Neural crest cell (in vitro differentiated cells): ENCODE measurements at regions not wholly inside any gene's neighbourhood (a gene's known extent, or its start where the extent isn't known, plus 50 kb on each side); places are given as distances from the start of the nearest gene placed in this dataset.
"Not testable (repeated sequence)": the region's sequence is repeated elsewhere in the genome, so short reads cannot be mapped to it uniquely, and the experiment has no call there.

Experiments used
- DNase-seq: peaks from one replicate; pipeline ENCODE4 v3.0.0; 2021; ENCODE audit warnings: low read depth, mixed read lengths, low spot score
- H3K27ac Mint-ChIP-seq: one replicate; pipeline ENCODE4 v1.8.0; 2021; ENCODE audit warnings: mild to moderate bottlenecking, mixed read lengths; ENCODE audit not compliant: unreplicated experiment
- H3K27me3 Mint-ChIP-seq: 2 replicates; pipeline ENCODE4 v1.8.0; 2021; ENCODE audit warnings: low read depth, mild to moderate bottlenecking, mixed read lengths
- H3K36me3 Mint-ChIP-seq: 2 replicates; pipeline ENCODE4 v1.8.0; 2021; ENCODE audit warnings: low read depth, mild to moderate bottlenecking, mixed read lengths
- H3K4me1 Mint-ChIP-seq: 2 replicates; pipeline ENCODE4 v1.8.0; 2021; ENCODE audit warnings: mixed read lengths
- H3K4me3 Mint-ChIP-seq: one replicate; pipeline ENCODE4 v1.8.0; 2021; ENCODE audit warnings: mild to moderate bottlenecking, mixed read lengths
- H3K9me3 Mint-ChIP-seq: 2 replicates; pipeline ENCODE4 v1.8.0; 2021; ENCODE audit warnings: mixed read lengths
- CTCF ChIP-seq: fragments of 200-600 bp; sonication (generic); conservative IDR thresholded peaks from 2 replicates; pipeline ENCODE4 v1.5.0; 2021; ENCODE audit warnings: antibody characterized with exemption, mild to moderate bottlenecking

DNA sequence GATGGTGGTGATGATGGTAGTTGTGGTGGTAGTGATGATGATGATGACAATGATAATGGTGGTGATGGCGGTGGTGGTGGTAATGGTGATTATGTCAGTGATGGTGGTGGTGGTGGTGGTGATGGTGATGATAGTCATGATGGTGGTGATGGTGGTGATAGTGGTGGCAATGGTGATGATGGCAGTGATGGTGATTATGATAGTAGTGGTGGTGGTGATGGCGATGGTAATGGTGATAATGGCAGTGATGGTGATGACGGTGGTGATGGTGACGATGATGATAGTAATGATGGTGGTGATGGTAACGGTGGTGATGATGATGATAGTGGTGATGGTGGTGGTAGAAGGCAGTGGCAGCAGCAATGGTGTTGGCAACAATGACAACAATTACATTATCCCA is 55.3 kb downstream of the RBFOX3 start:
- H3K27me3 Mint-ChIP-seq: no peaks in the 10 kb centered on the region
- no peak for DNase-seq
- no peak for TF ChIP-seq CTCF
- peaks cover 6% of the 10 kb centered on the region for H3K4me1 Mint-ChIP-seq
- peaks cover 5% of the 10 kb centered on the region for H3K36me3 Mint-ChIP-seq
- H3K4me3 Mint-ChIP-seq: no peak overlapping the region
- H3K9me3 Mint-ChIP-seq: peaks cover 14% of the 10 kb centered on the region
- no peak overlapping the region for H3K27ac Mint-ChIP-seq

DNA sequence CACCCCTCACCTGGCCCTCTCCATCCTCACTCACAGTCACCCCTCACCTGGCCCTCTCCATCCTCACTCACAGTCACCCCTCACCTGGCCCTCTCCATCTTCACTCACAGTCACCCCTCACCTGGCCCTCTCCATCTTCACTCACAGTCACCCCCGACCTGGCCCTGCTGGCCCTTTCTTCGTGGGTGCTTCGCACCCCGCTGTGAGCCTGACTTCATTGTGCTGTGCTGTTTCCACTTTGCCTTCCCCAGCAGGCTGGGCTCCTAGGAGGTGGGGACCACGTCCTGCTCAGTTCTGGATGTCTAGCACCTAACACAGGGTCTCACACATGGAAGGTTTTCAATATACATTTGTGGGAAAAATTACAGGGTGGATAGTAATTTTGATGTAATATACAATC is 56.5 kb downstream of the RBFOX3 start:
- H3K27ac Mint-ChIP-seq, H3K4me3 Mint-ChIP-seq, H3K36me3 Mint-ChIP-seq, H3K27me3 Mint-ChIP-seq, DNase-seq: not testable (repeated sequence)
- peaks cover 19% of the 10 kb centered on the region for H3K9me3 Mint-ChIP-seq
- peaks cover 11% of the 10 kb centered on the region for H3K4me1 Mint-ChIP-seq

DNA sequence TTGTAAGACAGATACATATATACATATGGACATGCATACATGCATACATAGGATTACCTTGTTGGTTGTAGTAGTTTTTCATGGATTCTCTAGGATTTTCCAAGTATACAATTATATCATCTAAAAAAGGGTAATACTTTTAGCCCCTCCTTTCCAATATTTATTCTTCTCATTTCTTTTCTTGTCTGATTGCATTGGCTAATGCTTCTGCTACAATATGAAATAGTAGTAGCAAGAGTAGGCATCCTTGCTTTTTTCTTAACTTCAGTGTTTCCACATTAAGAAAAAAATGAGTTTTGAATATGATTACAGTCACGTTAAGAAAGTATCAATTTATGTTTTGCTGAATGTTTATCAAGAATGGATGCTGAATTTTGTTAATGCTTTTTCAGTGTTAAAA is 58.0 kb downstream of the RBFOX3 start:
- peaks cover 19% of the 10 kb centered on the region for H3K9me3 Mint-ChIP-seq
- no peak for DNase-seq
- TF ChIP-seq CTCF: no peak
- no peak overlapping the region for H3K27ac Mint-ChIP-seq
- H3K4me1 Mint-ChIP-seq: peaks cover 12% of the 10 kb centered on the region
- H3K36me3 Mint-ChIP-seq: peaks cover 5% of the 10 kb centered on the region
- H3K4me3 Mint-ChIP-seq: no peak overlapping the region
- H3K27me3 Mint-ChIP-seq: no peaks in the 10 kb centered on the region

DNA sequence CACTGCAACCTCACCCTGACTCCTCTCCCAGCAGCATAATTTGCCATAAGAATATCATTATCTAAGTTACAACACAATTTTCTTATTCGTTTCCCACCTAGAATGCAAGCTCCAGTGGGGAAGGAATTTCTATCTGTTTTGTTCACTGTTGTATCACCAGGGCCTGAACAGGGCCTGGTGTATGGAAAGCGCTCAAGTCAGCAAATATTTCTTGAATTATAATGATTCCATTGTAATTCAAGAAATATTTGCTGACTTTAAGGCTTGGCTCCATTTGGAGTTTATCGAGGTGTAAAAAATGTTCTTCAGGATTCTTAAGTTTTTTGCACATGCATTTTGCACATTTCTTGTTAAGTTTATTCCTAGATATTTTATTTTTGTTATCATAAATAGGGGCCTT is 58.4 kb downstream of the RBFOX3 start:
- no peak for DNase-seq
- H3K9me3 Mint-ChIP-seq: peaks cover 19% of the 10 kb centered on the region
- no peak overlapping the region for H3K27ac Mint-ChIP-seq
- no peak for TF ChIP-seq CTCF
- peaks cover 5% of the 10 kb centered on the region for H3K36me3 Mint-ChIP-seq
- H3K4me3 Mint-ChIP-seq: no peak overlapping the region
- no peaks in the 10 kb centered on the region for H3K27me3 Mint-ChIP-seq
- peaks cover 8% of the 10 kb centered on the region for H3K4me1 Mint-ChIP-seq

GRCh38 chr17:79549141-79549915 is 61.5 kb downstream of the RBFOX3 start:
- TF ChIP-seq CTCF: no peak
- no peaks in the 10 kb centered on the region for H3K36me3 Mint-ChIP-seq
- peaks cover 8% of the 10 kb centered on the region for H3K4me1 Mint-ChIP-seq
- H3K4me3 Mint-ChIP-seq: no peak overlapping the region
- H3K27me3 Mint-ChIP-seq: no peaks in the 10 kb centered on the region
- peak overlapping the region; percentile 57 for H3K27ac Mint-ChIP-seq
- H3K9me3 Mint-ChIP-seq: peaks cover 9% of the 10 kb centered on the region
- no peak for DNase-seq

DNA sequence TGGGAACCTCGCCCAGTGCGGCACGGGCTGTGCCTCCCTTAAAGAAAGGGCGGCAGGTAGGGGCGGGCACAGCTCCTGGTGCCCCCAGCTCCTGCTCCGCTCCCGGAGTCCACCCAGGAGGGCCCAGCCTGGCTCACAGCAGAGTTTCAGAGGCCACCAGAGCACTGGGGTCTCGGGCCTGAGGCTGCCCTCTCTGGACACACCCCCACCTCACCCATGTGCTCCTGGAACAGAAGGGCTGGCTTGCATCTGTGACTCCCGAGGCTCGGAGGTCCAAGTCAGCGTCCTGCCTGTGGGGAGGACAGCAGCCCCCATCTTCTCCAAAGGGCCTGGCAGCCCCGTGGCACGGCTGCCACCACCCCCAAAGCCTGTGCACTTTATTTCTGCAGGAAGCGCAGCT is 62.7 kb downstream of the RBFOX3 start:
- H3K27me3 Mint-ChIP-seq: no peaks in the 10 kb centered on the region
- H3K9me3 Mint-ChIP-seq: peaks cover 9% of the 10 kb centered on the region
- H3K27ac Mint-ChIP-seq: no peak overlapping the region

More for the DNA sequence above, 62.7 kb downstream of the RBFOX3 start:
- DNase-seq: no peak
- Mint-ChIP-seq H3K4me3 (no peak overlapping the region), H3K4me1 (peaks cover 8% of the 10 kb centered on the region), H3K36me3 (no peaks in the 10 kb centered on the region)
- no peak for TF ChIP-seq CTCF
